Neural cell (in vitro differentiated cells): ENCODE measurements at regions not wholly inside any gene's neighbourhood (a gene's known extent, or its start where the extent isn't known, plus 50 kb on each side); places are given as distances from the start of the nearest gene placed in this dataset.

Source experiments
- EZH2 ChIP-seq: fragments of 200-600, 300-800 bp; shearing (Covaris generic), sonication (generic); IDR thresholded peaks from 2 replicates; pipeline ENCODE4 v1.6.1; 2014; ENCODE audit warnings: antibody characterized with exemption, low read length, borderline replicate concordance, mild to moderate bottlenecking; ENCODE audit not compliant: insufficient read depth, poor library complexity, severe bottlenecking
- POLR2AphosphoS5 ChIP-seq: IDR thresholded peaks from 2 replicates; pipeline ENCODE4 v1.6.1; 2012

GRCh38 chr5:42306287-42306686 is 117.0 kb upstream of the GHR start:
- TF ChIP-seq EZH2 = no peak
- TF ChIP-seq POLR2AphosphoS5 = no peak
